NCI-H774 (cell line): ENCODE measurements at regions not wholly inside any gene's neighbourhood (a gene's known extent, or its start where the extent isn't known, plus 50 kb on each side); places are given as distances from the start of the nearest gene placed in this dataset.

Experiments used
- DNase-seq: peaks from one replicate; lab custom pipeline; 2025; lab: John Stamatoyannopoulos, UW

DNA sequence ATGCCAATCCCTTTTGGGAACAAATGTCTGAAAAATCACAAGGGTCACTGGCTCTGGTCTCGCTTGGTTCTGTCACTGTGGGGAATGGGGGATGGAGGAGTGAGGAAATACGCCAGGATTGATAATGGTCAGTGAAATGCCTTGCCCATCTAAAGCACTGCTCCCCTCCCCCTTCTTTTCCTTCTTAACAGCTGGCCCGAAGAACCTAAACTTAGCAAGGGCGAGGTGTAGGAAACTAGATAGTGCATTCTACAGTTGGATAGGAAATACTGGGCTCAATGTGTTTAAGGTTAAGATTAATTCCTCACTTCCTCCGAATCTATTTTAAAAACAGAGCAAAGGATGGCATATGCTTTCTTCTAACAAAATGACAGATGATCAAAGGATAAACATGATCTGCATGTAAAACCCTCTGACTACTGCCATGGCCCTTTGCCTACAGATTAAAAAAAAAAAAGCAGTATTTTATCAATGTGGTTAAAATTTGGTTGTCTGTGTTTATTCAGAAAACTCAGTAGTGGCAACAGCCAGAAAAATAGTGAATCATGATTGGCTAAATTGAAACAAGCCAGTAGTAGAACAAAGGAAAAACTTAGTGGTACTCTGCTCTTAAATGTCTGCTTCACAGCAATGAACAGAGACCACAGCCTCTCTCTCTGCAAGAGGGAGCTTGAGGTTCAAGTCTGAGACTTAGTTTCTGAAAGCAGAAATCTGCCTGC, 86.1 kb upstream of the VAV3 start:
- no peak for DNase-seq

DNA sequence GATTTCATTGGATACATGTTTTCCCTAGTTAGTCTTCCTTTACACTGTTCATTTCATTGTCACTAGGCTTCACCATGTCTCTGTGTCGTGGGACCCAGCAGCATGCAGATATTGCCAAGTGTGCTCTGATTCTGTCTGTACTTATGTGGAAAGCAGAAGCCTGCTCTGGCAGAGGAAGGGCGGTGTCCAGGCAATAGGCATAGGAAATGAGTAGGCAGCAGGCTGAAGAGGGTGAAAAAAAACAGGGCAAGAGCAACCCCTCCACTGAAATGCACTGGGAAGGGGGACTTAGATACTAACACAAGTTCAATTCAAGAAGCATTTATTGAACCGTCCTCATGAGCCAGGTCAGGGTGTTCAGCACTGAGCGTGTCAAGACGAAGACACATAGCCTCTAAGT, 85.2 kb upstream of the VAV3 start:
- no peak for DNase-seq

DNA sequence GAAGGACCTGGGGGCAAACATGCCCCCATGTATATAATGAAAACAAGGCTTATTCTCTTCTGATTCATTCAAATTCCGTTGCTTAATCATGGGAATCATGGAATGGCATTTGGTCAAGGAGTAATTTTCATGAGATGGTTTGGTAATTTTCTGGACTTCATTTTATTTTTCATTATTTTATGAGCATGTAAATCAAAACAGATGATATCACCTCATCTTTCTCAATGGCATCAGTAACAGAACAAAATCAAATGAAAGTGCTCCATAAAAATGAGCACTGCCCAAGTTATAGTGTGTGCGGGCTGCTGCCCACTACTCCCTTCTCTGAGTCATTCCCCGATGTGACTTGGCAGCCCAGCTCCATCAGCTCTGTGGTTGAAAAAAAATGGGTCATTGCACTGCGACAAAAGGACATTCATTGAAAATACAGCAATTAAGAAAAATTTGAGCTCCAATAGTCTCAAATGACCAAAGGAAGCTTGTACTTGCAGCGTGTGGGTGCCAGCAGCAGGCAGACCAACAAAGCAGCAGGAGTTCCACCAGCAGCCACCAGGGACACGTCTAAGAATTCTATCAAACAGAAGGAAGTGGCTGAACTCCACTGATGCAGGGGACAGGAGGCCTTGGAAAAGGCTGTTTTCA, 84.3 kb upstream of the VAV3 start:
- no peak for DNase-seq

DNA sequence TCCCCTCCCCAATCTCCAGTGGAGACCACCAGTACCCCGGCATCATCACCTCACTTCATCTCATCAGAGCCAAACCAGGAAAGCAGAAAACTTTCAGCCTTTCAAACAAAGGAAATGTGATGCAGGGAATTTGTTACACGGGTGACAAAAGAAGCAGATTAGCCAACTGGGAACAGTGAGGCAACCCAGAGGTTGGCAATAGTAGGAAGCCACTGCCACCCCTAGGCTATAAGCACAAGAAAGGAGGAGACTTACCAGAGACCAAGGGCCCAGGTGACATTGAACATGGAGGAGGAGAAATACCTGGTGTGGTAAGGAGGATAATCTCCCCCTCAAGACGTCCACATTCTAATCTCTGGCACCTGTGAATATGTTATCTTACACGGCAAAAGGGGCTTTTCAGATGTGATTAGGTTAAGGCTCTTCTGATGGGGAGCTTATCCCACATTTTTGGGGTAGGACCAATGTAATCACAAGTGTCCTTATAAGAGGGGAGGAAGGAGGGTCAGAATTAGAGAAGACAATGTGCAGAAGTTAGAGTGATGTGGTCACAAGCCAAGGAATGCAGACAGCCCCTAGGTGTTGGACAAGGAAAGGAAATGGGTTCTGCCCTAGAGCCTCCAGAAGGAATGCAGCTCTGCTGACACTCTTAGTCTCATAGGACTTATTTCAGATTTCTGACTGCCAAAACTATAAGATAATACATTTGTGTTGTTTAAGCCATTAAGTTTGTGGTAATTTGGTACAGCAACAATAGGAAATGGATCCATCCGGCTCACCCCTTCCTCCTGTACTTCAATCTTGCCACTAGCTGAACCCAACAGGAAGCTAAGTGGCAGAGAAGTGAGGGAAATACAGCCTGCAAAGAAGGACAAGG, 83.6 kb upstream of the VAV3 start:
- no peak for DNase-seq

DNA sequence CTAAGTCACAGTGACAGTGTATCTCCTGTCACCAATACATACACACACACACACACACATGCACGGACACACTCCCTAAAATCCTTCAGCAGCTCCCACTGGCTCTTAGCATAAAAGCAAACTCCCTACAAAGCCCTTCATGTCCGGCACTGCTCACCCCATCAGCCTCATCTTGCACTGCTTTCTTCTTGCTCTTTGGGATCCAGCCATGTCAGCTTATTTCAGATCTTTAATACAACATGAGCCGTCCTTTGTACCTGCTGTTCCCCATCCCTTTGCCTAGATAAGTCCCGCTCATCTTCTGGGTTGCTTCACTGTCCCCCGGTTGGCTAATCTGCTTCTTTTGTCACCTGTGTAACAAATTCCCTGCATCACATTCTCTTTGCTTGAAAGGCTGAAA, 82.1 kb upstream of the VAV3 start:
- no peak for DNase-seq

DNA sequence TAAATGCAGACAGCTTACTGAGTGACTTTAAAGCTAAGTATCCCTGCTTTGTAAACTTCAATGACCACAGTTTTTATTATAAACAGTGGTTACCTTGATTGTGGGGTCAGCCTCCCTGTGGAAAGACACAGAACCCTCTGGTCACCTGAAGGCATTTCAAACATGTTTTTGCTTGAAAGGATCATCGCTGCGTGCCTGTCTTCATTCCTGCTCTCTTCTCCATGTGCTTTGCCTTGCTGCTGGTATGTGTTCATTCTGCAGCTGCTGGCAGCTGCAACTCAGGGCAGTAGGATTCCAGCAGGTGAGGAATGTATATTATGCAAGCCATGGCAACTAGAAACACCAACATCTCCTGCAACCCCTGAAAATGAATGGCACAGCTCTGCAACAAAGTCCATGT, 81.0 kb upstream of the VAV3 start:
- DNase-seq = no peak

DNA sequence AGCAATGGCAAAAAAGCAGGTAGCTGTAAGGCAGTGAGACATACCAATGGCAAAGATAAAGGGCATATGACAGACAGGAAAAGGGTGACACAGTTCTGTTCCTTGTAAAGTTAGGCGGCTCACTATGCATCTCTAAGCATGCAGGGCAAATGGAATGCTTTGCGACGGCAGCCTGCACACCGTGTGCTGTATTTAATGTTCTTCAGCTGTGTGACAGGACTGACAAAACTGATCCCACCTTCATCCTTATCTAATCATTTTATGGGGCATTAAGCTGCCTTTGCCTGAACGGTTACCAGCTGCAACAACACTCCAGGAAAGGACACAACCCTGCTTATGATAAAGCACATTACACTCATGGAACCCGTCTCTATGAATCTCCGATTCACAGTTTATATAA, 80.5 kb upstream of the VAV3 start:
- DNase-seq = no peak

DNA sequence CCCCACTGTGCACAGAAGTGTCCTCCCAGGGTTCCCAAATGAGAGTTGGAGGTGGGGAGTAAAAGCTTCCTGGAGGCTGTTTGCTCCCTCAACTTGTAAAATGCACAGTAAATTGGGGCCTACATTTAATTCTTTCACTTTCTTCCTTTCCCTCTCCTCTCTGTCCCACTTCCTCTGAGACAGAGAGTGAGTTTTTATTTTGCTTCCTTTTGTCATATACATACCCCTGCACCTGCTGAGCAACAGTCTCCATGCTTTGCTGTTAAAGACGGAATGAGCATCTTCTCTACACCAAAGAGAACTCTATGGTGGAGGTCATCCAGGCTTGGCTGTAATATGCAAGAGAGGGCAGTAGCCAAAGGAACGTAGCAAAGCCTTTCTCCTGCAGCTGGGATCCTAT, 79.3 kb upstream of the VAV3 start:
- no peak for DNase-seq

DNA sequence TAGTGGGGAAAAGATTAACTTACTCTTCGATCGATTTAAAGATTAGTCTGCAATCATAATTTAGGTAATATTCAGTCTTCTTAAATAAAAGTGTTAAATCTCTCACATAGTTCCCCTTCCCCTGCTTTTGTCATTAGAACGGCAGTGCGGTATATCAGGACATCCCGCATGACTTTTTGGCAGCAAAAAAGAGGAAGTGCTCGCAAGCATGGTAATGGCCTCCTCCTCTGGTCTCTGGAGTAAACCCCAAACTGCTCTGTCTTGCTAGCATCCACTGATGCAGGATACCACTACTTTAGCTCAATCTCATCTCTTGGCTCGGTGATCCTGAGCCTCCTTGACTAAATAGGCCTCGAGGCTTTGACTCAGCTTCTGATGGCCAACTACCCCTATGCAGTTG, 78.7 kb upstream of the VAV3 start:
- DNase-seq = no peak

DNA sequence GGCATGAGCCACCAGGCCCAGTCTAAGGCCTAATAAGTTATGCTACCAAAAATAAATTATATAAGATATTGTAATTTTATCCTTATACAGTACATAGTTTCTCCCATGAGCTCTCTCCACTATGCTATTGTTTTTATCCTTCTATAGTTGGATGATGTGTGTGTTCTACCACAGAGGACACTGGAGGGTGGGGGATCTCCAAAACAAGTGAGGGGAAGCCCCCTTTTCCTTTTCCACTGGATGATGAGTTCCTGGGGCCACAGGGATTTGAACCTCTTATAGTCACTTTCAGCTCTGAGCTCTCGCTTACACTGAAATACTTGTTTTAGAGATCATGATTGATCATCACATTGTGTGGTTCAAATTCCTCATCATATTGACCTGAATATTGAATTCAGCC, 77.6 kb upstream of the VAV3 start:
- DNase-seq = no peak

DNA sequence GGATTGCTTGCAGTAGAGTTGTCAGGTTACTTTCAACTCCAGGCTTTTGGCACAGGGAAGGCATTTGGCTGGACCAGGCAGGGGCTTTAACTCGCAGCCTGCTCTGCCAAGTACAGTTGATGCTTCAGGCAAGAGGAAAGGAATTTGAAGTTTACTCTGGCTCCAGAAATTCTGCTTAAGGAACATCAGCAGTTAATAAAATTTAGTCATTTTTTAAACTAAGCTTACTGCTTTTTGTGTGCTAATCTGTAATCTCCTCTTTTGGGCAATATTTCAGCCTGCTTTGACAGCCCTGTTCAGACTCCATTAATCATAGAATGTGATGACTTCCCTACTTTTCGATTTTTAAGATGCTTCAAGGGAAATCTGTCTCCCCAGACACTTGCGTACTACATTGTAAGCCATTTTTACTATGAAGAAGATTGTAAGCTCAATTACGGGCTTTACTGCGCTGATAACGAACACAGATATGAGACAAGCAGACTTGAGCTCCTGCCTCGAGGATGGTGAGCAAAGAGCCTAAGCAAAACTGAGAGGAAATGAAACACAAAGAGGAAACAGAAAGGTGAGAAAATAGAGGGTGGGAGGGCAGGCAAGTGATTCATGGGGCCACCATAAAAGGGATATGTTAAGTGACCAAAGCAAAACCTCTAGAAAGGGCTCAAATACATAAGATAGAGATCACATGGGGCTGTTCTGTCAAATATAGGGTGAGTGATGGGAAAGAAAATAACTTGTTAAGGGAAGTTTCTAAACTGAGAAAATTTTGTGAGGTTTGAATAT, 76.6 kb upstream of the VAV3 start:
- DNase-seq = no peak

DNA sequence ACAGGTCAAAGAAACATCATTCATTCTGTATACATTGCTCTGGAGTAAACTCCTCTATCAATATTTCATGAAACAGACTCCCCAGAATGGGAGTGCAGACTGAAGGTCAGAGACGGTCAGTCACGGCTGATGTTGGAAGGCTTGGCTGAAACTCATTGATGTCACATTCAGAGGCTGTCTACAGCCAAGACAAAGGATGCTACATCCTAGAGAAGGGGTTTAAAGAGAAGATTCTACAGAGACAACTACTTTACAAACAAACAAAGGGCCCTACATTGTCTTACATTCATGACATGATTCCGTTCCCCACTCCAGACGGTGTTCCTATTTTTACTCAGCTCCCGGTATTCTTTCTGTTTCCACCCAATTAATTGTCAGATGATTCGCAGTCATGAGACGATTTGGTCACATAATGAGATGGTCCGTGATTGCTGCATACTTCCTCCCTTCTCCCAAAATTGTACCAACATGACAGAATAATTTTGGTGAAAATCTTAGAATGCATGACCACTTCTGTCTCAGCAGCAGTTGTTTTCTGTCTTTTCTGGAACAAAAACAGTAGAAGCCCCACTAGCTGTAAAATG, 73.8 kb upstream of the VAV3 start:
- DNase-seq = no peak

DNA sequence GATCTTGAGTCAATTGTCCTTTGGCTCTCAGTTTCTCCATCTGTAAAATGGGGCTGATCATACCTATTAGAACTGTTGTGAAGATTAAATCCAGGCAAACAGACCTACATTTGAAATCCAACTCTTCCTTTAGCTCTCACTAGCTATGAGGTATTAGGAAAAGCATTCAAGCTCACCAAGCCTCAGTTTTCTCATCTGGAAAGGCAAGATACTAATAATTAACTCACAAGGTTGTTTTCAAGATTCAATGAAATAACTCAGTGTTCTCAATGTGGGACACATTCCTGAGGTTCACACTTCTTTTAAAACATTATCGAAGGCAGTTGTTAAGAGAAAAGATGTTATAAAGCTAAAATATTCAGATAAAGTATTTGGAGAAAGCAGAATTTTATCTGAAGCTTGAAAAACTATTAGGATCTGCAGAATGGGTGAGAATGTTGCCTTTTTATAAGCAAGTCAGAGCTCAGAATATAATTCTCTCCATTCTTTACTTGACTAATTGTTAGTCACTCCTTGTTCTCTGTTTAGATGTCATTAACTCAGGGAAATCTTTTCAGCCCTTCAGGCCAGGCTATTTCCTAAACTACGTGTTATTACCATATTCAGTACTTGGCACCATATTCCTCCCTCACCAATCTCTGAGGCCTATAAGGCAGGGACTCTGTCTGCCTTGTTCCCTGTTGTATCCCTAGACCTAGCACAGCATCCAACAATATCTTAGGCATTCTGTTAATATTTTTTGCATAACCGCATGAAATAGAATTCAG, 72.0 kb upstream of the VAV3 start:
- no peak for DNase-seq

DNA sequence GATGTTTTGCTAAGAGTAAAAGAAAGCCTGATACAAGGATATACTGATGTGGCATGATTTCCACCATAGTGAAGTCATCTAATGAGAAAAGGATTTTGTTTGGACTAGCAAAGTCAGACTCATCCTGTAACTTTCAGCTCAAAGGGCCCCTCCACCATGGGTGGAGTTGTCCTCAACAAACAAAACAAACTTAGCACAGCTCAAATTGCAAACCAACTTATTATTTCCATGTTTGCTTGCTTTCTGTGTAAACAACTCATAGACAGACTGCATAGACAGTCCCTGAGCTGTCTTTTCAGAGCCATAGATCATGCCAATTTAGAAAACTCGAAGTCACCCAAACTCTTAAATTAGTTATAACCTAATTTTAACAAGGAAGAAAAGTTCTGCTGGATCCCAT, 69.4 kb upstream of the VAV3 start:
- DNase-seq = no peak

DNA sequence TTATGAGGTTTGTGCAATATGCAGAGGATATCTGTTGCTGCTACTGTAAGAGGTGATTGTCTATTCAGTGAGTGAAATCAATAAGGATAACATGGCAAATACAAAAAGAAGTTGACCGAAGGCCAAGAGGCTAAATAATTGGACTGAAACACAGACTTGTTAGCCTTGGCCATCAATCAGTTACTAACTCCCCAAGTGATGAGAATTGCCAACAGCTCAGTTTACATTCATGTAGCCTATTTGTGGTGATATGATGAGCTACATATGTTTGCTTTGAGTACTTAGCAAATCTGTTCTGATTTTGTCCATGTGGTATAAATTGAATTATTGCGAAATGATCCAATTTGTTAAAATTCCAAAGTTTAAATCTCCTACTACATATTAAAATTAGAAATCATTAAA, 68.6 kb upstream of the VAV3 start:
- no peak for DNase-seq

DNA sequence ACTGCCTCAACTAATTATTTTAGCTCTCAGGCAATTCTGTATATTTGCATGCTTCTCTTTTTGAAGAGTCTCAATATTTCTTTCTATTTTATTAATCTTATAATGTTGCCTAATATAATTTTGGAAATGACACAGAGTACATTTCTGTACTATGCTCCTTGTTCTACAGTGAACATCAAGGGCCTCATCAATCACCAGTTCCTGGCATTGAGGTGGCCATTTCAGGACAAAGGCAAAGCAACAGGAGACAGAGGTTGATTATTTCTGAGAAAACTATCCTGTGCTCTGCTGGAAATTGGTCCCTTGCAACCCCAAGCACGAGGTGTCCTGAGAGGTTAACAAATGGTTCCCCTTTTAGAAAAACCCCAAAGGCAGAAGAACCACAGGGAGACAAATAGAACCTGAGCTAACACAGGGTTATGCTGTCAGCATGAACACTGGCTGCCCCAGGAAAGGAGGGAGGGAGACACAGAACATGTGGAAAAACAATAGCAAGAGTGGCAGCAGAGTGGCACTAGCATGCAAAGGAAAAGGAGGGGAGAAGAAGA, 63.9 kb upstream of the VAV3 start:
- no peak for DNase-seq

DNA sequence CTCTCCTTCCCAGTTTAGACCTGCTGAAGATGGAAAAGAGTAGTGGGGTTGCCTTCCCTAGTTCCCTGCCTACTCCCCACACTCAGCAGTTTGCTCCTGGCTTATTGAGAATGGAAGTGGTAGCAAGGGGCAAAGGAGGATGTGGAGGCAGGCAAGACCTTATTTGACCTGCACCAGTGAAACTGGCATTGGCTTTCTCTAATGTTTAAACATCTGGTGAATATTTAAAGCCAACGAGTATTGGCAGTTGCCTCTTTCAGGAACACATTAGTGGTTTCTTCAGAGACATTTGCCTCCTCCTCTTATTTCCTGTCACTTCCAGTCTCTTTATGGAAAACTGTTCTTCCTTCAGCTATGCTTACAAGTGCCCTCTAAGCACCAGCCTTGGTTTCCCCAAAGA, 62.4 kb upstream of the VAV3 start:
- DNase-seq = no peak

DNA sequence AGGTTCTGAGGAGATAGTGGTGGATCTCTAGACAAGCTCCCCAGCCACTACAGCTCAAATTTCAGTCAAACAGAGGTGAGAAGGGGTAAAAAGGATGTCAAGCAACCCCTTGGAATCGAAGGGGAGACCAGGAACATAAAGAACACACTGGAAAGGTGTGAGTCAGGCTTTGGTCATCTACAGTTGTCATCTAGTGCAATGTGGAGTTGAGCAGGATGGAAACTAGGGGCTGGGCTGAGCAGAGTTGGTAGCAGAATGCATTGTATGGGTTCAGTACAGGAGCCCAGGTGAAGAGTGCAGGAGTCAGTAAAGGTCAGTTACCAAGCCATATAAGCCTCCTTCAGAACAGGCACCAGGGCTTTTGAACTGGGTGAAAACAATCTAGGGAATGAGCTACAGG, 52.7 kb upstream of the VAV3 start:
- DNase-seq = no peak

DNA sequence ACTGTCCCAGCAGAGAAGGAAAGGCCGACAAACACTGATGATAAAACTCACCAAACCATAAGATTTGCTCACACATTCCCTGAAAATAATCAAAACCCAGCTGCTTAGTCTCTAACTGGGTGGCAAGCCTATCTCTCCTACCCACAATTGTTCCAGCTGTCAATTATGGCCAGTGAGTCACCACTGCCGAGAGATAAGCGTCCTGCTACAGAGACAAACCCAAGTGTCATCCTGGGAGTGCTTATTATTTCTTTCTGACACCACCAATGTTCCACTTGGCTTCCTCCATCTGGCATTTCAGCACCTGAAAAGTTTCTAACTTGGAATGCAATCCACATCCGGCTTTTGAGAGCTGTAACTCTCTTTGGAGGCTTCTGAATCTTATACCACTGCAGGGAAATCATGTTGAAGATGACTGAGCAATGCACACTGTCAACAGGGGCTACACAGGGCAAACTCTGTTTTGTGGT, 51.5 kb upstream of the VAV3 start:
- no peak for DNase-seq
